IMR-90 (cell line): ENCODE measurements at regions not wholly inside any gene's neighbourhood (a gene's known extent, or its start where the extent isn't known, plus 50 kb on each side); places are given as distances from the start of the nearest gene placed in this dataset.

Experiments
- ATAC-seq: fragments of 200-7000 bp; cut with Tn5 transposase; 2 replicates; pipeline ENCODE4 v1.9.1; 2020; ENCODE audit warnings: low read depth, mild to moderate bottlenecking, moderate library complexity
- BruUV-seq: library from RNA; stranded (reverse); fragments of 400-500 nt; replicated peaks from 2 replicates; lab custom pipeline; 2021; lab: Mats Ljungman, UMichigan
- CTCF ChIA-PET: fragments of 300-600 bp; formaldehyde crosslinking; extraction: SDS; loops from one replicate; lab custom pipeline; 2021; ENCODE audit warnings: antibody characterized with exemption; lab: Yijun Ruan, JAX
- POLR2A ChIA-PET: fragments of 300-600 bp; sonication (Branson Sonifier 250); formaldehyde crosslinking; loops from one replicate; lab custom pipeline; 2022; ENCODE audit warnings: antibody characterized with exemption; ENCODE audit not compliant: unreplicated experiment; lab: Charles Lee
- DNase-seq: peaks from one replicate; pipeline ENCODE4 v3.0.0; 2013
- H2AFZ ChIP-seq: replicated peaks from 2 replicates; pipeline ENCODE3; 2013; ENCODE audit warnings: low read length, mild to moderate bottlenecking; ENCODE audit not compliant: poor library complexity
- H2AK5ac ChIP-seq: 2 replicates; pipeline ENCODE4 v1.6.1; 2013; ENCODE audit warnings: low read depth, low read length, inconsistent platforms
- H2AK9ac ChIP-seq: replicated peaks from 2 replicates; pipeline ENCODE3; 2013; ENCODE audit warnings: mild to moderate bottlenecking, low read depth, low read length, moderate library complexity; ENCODE audit not compliant: poor library complexity
- H2BK120ac ChIP-seq: 2 replicates; pipeline ENCODE4 v1.6.1; 2013; ENCODE audit warnings: low read depth, low read length, inconsistent platforms
- H2BK15ac ChIP-seq: 3 replicates; pipeline ENCODE4 v1.6.1; 2013; ENCODE audit warnings: low read depth, low read length, inconsistent platforms
- H2BK20ac ChIP-seq: 2 replicates; pipeline ENCODE4 v1.6.1; 2013; ENCODE audit warnings: low read depth, mild to moderate bottlenecking, inconsistent platforms, low read length, moderate library complexity
- H2BK5ac ChIP-seq: 2 replicates; pipeline ENCODE4 v1.6.1; 2013; ENCODE audit warnings: mild to moderate bottlenecking, low read depth, low read length, inconsistent platforms; ENCODE audit not compliant: poor library complexity, severe bottlenecking
- H3K14ac ChIP-seq: replicated peaks from 2 replicates; pipeline ENCODE4 v1.6.1; 2013; ENCODE audit warnings: low read depth, low read length, inconsistent platforms
- H3K18ac ChIP-seq: 2 replicates; pipeline ENCODE4 v1.6.1; 2013; ENCODE audit warnings: low read depth, low read length, control low read depth
- H3K23ac ChIP-seq: 2 replicates; pipeline ENCODE4 v1.6.1; 2013; ENCODE audit warnings: low read depth, low read length, inconsistent platforms
- H3K27ac ChIP-seq: 2 replicates; pipeline ENCODE4 v1.5.1; 2013; ENCODE audit warnings: mild to moderate bottlenecking, control low read depth, low read length; ENCODE audit not compliant: insufficient read depth
- H3K27me3 ChIP-seq: 2 replicates; pipeline ENCODE4 v1.6.1; 2013; ENCODE audit warnings: low read length; ENCODE audit not compliant: control insufficient read depth, insufficient read depth
- H3K36me3 ChIP-seq: 2 replicates; pipeline ENCODE4 v1.6.1; 2013; ENCODE audit warnings: low read length, mixed read lengths; ENCODE audit not compliant: control insufficient read depth, insufficient read depth
- H3K4ac ChIP-seq: 2 replicates; pipeline ENCODE4 v1.6.1; 2013; ENCODE audit warnings: low read depth, low read length, inconsistent platforms
- H3K4me1 ChIP-seq: 2 replicates; pipeline ENCODE4 v1.6.1; 2013; ENCODE audit warnings: low read length, mixed read lengths; ENCODE audit not compliant: control insufficient read depth, insufficient read depth
- H3K4me2 ChIP-seq: 2 replicates; pipeline ENCODE4 v1.6.1; 2013; ENCODE audit warnings: low read depth, mild to moderate bottlenecking, control low read depth, low read length, moderate library complexity
- H3K4me3 ChIP-seq: 2 replicates; pipeline ENCODE4 v1.5.1; 2013; ENCODE audit warnings: low read depth, mild to moderate bottlenecking, control low read depth, low read length, moderate library complexity; ENCODE audit not compliant: insufficient read depth
- H3K56ac ChIP-seq: 2 replicates; pipeline ENCODE4 v1.6.1; 2013; ENCODE audit warnings: low read length, inconsistent platforms; ENCODE audit not compliant: insufficient read depth; ENCODE audit errors: extremely low read depth
- H3K79me1 ChIP-seq, 2 experiments: 2 replicates each; pipeline ENCODE4 v1.6.1; 2013; ENCODE audit warnings: low read length in 2 of 2, inconsistent platforms in 1 of 2, low read depth in 1 of 2
- H3K9ac ChIP-seq: 2 replicates; pipeline ENCODE4 v1.6.1; 2013; ENCODE audit warnings: low read depth, low read length, control low read depth
- H3K9me1 ChIP-seq: 2 replicates; pipeline ENCODE4 v1.6.1; 2013; ENCODE audit warnings: low read length, inconsistent platforms; ENCODE audit not compliant: insufficient read depth
- H3K9me3 ChIP-seq: 2 replicates; pipeline ENCODE4 v1.6.1; 2013; ENCODE audit warnings: low read length; ENCODE audit not compliant: control insufficient read depth, insufficient read depth
- H4K20me1 ChIP-seq: 2 replicates; pipeline ENCODE4 v1.6.1; 2013; ENCODE audit warnings: low read length, inconsistent platforms; ENCODE audit not compliant: insufficient read depth
- H4K5ac ChIP-seq: 2 replicates; pipeline ENCODE4 v1.6.1; 2013; ENCODE audit warnings: mild to moderate bottlenecking, low read depth, low read length, control low read depth
- H4K8ac ChIP-seq, 2 experiments: 2 replicates each; pipeline ENCODE4 v1.6.1; 2013; ENCODE audit warnings: low read depth in 2 of 2, low read length in 2 of 2, control low read depth in 1 of 2, inconsistent platforms in 1 of 2
- H4K91ac ChIP-seq: 2 replicates; pipeline ENCODE4 v1.6.1; 2013; ENCODE audit warnings: low read depth, low read length, inconsistent platforms; ENCODE audit not compliant: insufficient read depth
- BHLHE40 ChIP-seq: fragments of 150-350 bp; IDR thresholded peaks from 2 replicates; pipeline ENCODE4 v1.6.1; 2016; ENCODE audit warnings: mild to moderate bottlenecking, low read depth, low read length
- CHD1 ChIP-seq: IDR thresholded peaks from 2 replicates; pipeline ENCODE4 v1.6.1; 2012; ENCODE audit warnings: low read depth, low read length, improper control_type of control experiment
- CTCF ChIP-seq: conservative IDR thresholded peaks from 2 replicates; pipeline ENCODE4 v1.5.1; 2012; ENCODE audit warnings: mild to moderate bottlenecking, low read depth, low read length, improper control_type of control experiment
- FOS ChIP-seq: fragments of 150-350 bp; IDR thresholded peaks from 2 replicates; pipeline ENCODE4 v1.6.1; 2016; ENCODE audit warnings: low read depth, low read length
- MAFK ChIP-seq: IDR thresholded peaks from 2 replicates; pipeline ENCODE4 v1.6.1; 2012; ENCODE audit warnings: low read depth, low read length, improper control_type of control experiment
- MAZ ChIP-seq: IDR thresholded peaks from 2 replicates; pipeline ENCODE4 v1.6.1; 2012; ENCODE audit warnings: low read depth, mild to moderate bottlenecking, low read length, improper control_type of control experiment, moderate library complexity, borderline replicate concordance
- MXI1 ChIP-seq: IDR thresholded peaks from 2 replicates; pipeline ENCODE4 v1.6.1; 2012; ENCODE audit warnings: low read depth, mild to moderate bottlenecking, low read length, moderate library complexity, borderline replicate concordance
- RAD21 ChIP-seq: IDR thresholded peaks from 2 replicates; pipeline ENCODE4 v1.6.1; 2012; ENCODE audit warnings: low read length, improper control_type of control experiment
- RFX5 ChIP-seq: IDR thresholded peaks from 2 replicates; pipeline ENCODE4 v1.8.0; 2012; ENCODE audit warnings: low read depth, mild to moderate bottlenecking, low read length, moderate library complexity
- SMC3 ChIP-seq: fragments of 150-350 bp; IDR thresholded peaks from 2 replicates; pipeline ENCODE4 v1.6.1; 2016; ENCODE audit warnings: low read depth, mild to moderate bottlenecking, antibody characterized with exemption, low read length, moderate library complexity
- USF2 ChIP-seq: fragments of 150-350 bp; IDR thresholded peaks from 2 replicates; pipeline ENCODE4 v1.6.1; 2017; ENCODE audit warnings: mild to moderate bottlenecking, antibody characterized with exemption, low read length, low read depth
- WGBS, 2 experiments: methylation state at CpG; one replicate each; pipeline versions ENCODE4 v1.1.5 to v1.1.7; 2013; ENCODE audit warnings: missing lambda C conversion rate in 2 of 2; ENCODE audit not compliant: insufficient read length in 1 of 2; ENCODE audit errors: extremely low coverage in 2 of 2; 5-methylcytosine and 5-hydroxymethylcytosine counted together
- dilution Hi-C: fragments of 300-500 bp; cut with HindIII; formaldehyde crosslinking; loops from one replicate; pipeline ENCODE4 v1.14.3; 2018; ENCODE audit warnings: low sequenced_read_pairs; ENCODE audit not compliant: unreplicated experiment
- in situ Hi-C: fragments of 300-500 bp; cut with MboI; formaldehyde crosslinking; loops from 3 replicates; pipeline ENCODE4 v1.14.3; 2019; ENCODE audit warnings: low sequenced_read_pairs, inconsistent platforms, mixed read lengths
- intact Hi-C: fragments of 100-400 bp; cut with micrococcal nuclease; formaldehyde crosslinking; loops from 2 replicates; pipeline ENCODE4 v1.10.0; 2022

- Histone ChIP-seq H3K23ac (no peak overlapping the region), H3K4me3 (no peak overlapping the region), H3K4ac (peak overlapping the region; percentile 47), H2BK5ac (no peak overlapping the region), H3K79me1 (no peaks in the 10 kb centered on the region), H3K9me1 (no peaks in the 10 kb centered on the region; the same call in 1 of the 2 replicates), H3K36me3 (no peaks in the 10 kb centered on the region), H3K27ac (no peak overlapping the region), H3K4me1 (peaks cover 12% of the 10 kb centered on the region), H3K9ac (no peak overlapping the region), H3K9me3 (peaks cover 2% of the 10 kb centered on the region; the same call in 1 of the 2 replicates), H4K5ac (no peak overlapping the region), H3K56ac (no peak overlapping the region), H2AFZ (peak overlapping the region; percentile 85), H4K20me1 (no peaks in the 10 kb centered on the region), H2BK20ac (peak overlapping the region; percentile 79; the same call in 1 of the 2 replicates), H3K4me2 (no peak overlapping the region), H2BK120ac (peak overlapping the region; percentile 82), H3K14ac (no peak overlapping the region), H4K8ac (peak overlapping the region in 1 of 2 experiments; percentile 53; a peak in 1 of 4 replicates), H4K91ac (no peak overlapping the region; the same call in 1 of the 2 replicates), H2AK9ac (peak overlapping the region; percentile 84), H2BK15ac (peak overlapping the region; percentile 8; the same call in 1 of the 3 replicates), H2AK5ac (peak overlapping the region; percentile 63), H3K27me3 (peaks cover 6% of the 10 kb centered on the region), H3K18ac (no peak overlapping the region)
- POLR2A ChIA-PET: no interaction called here
- intact Hi-C loops (loop anchor here (5.0 kb wide), 1 partner anchor 257 kb away; the partner anchor contains the start of gene FOXL1), dilution Hi-C loops (no loop called here), in situ Hi-C loops (no loop called here)
- CTCF ChIA-PET: interaction anchor here (0.6 to 1.3 kb wide), 3 partner anchors 252 to 271 kb away, joined by 3 to 5 read pairs (median 4); no protein-coding TSS in a partner anchor
- BruUV-seq: no TSS peak
- ATAC-seq (peak; percentile 87), DNase-seq (peak; percentile 88)
- TF ChIP-seq RAD21 (peak; percentile 56), FOS (peak; percentile 13; the same call in 1 of the 2 replicates), CHD1 (no peak), MXI1 (no peak), MAFK (no peak), MAZ (peak; percentile 15; the same call in 1 of the 2 replicates), CTCF (peak; percentile 57), SMC3 (peak; percentile 47), BHLHE40 (no peak), RFX5 (no peak), USF2 (peak; percentile 5; the same call in 1 of the 2 replicates)
- WGBS, 2 experiments: 66% methylated on average over 20 of the region's 22 CpGs; no CpG with 5 or more reads in 1 of the 2 experiments
Observed at GRCh38 chr16:86834451-86835035, 256.2 kb downstream of the FOXL1 start.
